H54 (cell line): ENCODE measurements at regions not wholly inside any gene's neighbourhood (a gene's known extent, or its start where the extent isn't known, plus 50 kb on each side); places are given as distances from the start of the nearest gene placed in this dataset.
"Not testable (repeated sequence)": the region's sequence is repeated elsewhere in the genome, so short reads cannot be mapped to it uniquely, and the experiment has no call there.

Experiments used
- DNase-seq: peaks from one replicate; pipeline ENCODE4 v3.0.0; 2011; ENCODE audit warnings: low spot score, mixed read lengths; ENCODE audit not compliant: insufficient read length
- FAIRE-seq: peaks from 3 replicates; lab custom pipeline; 2011; peaks lifted over from hg19 to GRCh38; lab: Jason Lieb, UNC
- POLR2A ChIP-seq: IDR thresholded peaks from 2 replicates; pipeline ENCODE4 v1.6.1; 2011; ENCODE audit warnings: low read depth, mild to moderate bottlenecking, low read length

DNA sequence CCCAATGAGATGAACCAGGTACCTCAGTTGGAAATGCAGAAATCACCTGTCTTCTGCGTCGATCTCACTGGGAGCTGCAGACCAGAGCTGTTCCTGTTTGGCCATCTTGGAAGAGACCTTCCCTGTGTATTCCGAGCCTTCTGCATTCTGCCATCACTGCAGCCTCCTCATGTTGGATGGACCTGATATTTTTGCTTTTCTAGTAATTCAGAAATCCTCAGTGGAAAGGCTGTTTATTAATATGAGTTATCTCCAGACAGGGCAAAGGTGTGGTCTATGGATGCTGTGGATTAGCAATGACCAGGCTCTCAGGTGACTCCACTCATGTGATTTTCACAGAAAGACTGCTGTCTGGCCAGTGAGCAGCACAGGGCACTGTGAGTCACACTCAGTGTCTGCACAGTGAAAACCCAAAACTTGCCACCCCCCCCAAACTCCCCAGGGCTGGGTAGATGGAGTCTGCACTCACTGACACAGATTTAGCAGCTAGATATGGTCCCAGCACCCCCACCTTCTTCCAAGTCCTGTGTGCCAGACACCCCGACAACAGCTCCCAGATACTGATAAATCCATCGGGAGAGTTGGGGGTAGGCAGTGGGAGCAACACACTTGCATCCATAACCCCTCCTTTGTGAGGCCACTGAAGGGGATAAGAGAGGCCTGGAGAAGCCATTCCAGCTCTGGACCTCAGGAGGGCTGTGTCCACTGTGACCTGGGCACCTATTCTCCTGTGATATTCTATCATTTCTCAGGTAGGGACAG, 75.2 kb upstream of the TOP3B start:
- FAIRE-seq (no peak), DNase-seq (no peak)
- no peak for TF ChIP-seq POLR2A

DNA sequence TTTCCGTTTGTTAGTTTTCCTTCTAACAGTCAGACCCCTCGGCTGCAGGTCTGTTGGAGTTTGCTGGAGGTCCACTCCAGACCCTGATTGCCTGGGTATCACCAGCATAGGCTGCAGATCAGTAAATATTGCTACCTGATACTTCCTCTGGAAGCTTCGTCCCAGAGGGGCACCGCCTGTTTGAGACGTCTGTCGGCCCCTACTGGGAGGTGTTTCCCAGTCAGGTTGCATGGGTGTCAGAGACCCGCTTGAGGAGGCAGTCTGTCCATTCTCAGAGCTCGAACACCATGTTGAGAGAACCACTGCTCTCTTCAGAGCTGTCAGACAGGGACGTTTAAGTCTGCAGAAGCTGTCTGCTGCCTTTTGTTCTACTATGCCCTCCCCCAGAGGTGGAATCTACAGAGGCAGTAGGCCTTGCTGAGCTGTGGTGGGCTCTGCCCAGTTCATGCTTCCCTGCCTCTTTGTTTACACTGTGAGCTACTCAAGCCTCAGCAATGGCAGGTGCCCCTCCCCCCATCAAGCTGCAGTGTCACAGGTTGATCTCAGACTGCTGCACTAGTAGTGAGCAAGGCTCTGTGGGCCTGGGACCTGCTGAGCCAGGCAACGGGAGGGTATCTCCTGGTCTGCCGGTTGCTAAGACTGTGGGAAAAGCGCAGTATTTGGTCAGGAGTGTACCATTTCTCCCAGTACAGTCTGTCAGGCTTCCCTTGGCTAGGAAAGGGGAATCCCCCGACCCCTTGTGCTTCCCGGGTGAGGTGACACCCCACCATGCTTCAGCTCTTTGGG, 74.4 kb upstream of the TOP3B start:
- DNase-seq, FAIRE-seq: not testable (repeated sequence)

DNA sequence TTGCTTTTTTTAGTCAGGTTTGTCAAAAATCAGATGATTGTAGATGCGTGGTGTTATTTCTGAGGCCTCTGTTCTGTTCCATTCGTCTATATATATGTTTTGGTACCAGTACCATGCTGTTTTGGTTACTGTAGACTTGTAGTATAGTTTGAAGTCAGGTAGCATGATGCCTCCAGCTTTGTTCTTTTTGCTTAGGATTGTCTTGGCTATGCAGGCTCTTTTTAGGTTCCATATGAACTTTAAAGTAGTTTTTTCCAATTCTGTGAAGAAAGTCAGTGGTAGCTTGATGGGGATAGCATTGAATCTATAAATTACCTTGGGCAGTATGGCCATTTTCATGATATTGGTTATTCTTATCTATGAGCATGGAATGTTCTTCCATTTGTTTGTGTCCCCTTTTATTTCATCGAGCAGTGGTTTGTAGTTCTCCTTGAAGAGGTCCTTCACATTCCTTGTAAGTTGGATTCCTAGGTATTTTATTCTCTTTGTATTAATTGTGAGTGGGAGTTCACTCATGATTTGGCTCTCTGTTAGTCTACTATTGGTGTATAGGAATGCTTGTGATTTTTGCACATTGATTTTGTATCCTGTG, 70.1 kb upstream of the TOP3B start:
- DNase-seq, FAIRE-seq: not testable (repeated sequence)

DNA sequence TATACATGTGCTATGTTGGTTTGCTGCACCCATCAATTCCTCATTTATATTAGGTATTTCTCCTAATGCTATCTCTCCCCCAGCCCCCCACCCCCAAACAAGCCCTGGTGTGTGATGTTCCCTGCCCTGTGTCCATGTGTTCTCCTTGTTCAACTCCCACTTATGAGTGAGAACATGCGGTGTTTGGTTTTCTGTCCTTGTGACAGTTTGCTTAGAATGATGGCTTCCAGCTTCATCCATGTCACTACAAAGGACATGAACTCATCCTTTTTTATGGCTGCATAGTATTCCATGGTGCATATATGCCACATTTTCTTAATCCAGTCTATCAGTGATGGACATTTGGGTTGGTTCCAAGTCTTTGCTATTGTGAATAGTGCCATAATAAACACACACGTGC, 68.4 kb upstream of the TOP3B start:
- not testable (repeated sequence) for FAIRE-seq, DNase-seq

DNA sequence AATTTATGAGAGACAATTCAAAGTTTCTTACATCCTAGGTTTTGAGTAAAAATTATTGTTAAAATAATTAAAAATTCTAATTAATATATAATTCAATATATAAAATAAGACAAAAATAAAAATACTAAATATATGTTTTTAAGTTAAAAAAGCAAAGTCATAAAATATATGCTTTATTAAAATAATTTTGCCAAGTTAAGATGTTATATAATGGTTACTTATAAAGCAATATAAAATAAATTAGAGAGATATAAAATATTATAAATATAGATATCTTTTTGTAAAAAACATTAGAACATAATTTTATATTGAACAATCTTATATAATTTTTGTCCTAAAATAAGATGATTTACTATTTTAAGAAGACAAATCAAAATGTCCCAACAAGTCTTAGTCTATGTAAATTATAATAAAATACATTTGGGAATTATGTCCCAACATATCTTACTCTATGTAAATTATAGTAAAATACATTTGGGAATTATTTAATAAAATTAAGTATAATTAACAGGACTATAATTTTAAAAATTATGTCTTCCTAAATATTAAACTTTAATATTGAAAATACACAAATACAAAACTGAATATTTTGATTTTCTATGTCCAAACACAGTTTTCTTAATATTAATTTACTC, 67.7 kb upstream of the TOP3B start:
- TF ChIP-seq POLR2A: no peak
- FAIRE-seq: no peak
- no peak for DNase-seq

DNA sequence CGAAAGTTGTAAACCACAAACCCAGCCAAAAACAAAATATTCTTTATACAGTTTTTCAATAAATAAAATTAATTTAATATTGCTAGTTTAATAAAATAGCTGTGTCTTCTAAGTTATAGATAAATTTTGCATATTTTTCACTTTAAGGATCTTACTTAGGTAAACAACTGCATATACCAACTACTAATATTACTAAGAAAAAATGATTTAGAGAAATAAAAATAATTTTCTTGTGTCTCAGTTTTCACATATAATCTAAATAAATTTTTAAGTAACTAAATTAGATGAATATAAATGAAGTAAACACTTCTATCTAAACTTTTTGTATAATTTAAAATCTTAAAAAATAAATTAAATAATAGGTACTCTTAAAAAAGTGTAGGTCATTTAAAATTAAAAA, 67.1 kb upstream of the TOP3B start:
- FAIRE-seq (no peak), DNase-seq (no peak)
- no peak for TF ChIP-seq POLR2A

DNA sequence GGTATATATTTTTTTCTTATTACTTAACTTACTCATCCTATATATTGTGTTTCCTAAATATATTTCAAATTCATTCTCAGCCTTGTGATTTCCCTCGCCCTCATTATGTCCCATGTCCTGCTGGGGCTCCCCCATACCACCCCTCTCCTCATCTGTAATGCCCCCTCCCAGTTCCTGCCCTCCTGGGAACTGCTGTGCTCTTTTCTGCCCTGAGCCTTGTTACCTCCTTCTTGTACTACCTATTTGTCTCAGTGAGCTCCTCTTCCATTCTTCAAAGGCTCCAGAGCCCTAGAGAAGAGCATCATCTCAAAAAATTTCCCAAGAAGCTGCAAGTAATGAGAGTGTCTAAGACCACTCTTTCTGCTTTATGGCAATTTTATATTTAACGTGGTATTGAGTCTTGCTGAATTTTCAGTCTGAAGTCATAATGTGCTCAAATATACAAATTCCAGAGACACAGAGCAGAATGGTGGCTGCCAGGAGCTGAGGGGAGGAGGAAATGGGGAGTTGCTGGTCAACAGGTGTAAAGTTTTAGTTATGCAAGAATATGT, 66.5 kb upstream of the TOP3B start:
- DNase-seq: no peak
- FAIRE-seq: no peak
- TF ChIP-seq POLR2A: no peak

DNA sequence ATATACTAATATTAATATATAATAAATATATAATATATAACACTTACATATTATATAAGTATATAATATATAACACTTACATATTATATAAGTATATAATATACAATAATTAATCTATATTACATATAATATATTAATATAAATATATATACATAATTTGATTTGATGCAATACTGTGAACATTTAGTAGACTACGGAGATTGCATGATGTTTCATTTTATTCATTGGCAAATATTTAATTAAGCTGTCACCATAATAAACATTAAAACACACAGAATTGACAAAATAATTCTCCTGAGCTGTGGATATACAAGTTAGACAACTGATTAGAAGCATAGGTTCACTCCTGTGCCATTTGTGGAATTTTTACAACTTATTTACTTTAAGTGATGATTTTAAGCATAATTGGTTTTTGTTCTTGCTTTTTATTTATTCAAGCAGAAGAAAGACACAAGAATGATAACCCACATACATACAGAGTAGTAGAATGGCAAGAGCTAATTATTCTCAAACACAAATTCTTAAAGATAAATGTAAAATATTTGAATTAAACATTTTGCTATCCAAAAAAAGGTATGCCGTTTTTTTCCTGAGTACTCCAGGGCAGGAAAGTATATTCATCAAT, 65.8 kb upstream of the TOP3B start:
- no peak for DNase-seq
- TF ChIP-seq POLR2A: no peak
- no peak for FAIRE-seq

DNA sequence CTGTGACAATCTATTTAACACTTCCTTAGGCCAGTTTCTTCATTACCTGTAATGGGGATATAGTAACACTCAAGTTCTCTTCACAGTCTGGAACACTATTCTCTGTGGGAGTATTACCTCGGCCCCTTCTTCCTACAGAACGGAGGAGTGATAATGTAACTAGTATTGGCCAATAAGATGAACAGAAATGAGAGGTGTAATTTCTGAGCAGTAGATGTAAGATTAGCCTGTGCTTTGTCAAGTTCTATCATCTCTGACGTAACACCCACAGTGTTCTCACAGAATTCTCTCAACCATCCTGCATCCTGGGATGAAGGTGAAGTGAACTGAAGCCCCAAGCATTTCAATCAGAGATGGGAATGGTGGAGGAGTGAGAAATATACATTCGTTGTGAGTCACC, 65.2 kb upstream of the TOP3B start:
- no peak for FAIRE-seq
- TF ChIP-seq POLR2A: no peak
- no peak for DNase-seq

DNA sequence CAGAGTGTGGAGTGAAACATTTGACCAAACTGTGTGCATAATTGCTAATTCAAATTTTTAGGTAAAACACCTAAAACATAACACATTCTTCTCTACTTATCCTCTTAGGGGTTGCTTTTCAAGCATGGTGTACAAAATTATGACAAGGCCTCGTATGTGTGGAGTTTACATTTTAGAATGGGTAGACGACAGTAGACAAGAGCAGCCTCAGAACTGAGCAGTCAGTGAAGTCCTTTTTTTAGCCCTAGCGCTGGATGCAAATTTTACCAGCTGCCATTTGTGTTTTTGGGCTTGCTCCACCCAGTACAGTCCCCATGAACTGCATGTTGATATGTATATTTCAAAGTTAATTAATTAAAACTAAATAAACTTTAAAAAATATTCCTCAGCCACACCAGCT, 64.7 kb upstream of the TOP3B start:
- no peak for DNase-seq
- FAIRE-seq: no peak
- no peak for TF ChIP-seq POLR2A

DNA sequence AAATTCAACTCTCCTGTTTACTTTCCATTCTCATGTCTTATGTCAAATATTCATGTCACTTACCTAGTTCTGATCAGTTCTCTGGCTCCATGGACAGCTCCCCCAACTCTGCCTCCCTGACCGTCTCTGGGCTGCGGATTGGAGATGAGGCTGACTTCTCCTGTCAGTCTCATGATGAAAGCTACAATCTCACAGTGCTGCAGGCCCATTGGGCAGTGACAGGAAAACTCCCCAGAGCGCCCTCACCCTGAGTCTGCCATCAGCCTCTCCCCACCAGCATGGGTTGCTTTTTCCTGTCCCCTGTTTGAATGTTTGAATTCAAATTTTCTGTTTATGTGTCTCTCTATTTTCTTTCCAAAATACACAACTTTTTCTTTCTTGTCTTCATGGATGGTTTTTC, 63.8 kb upstream of the TOP3B start:
- TF ChIP-seq POLR2A: no peak
- DNase-seq (no peak), FAIRE-seq (no peak)

DNA sequence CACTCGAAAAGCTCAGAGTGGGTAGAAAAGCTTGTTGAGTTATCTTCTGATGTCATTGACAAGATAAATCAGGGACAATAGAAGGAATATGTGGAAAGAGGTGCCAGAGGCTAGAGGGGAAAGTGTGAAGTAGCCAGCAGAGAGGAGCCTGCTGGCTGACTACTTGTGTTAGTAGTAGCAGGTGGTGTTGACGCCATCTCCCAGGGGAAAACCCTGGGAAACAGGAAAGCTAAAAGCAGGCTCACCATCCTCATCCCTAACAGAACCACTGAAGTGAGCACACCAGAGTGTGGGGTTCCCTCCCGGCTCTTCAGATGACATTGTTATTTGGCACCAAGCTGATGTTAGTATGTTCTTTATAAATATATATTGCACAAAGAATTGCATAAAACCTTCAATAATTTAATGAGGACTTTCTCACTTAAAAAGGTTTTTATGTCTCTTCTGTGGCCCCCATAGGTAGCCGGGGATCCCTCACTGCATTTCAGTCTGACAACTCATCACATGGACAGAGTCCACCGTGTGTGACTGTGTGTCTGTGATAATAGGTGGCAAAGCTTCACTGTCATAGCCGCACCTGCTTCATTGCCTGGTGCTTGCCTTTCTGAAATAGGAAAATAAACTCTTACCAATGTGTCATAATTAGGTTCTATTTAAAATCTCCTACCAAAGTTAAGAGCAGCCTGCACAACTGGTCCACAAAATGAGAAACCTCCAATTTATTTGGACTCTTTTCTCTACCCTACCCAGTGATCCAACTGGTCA, 63.2 kb upstream of the TOP3B start:
- no peak for FAIRE-seq
- no peak for DNase-seq
- TF ChIP-seq POLR2A: no peak

DNA sequence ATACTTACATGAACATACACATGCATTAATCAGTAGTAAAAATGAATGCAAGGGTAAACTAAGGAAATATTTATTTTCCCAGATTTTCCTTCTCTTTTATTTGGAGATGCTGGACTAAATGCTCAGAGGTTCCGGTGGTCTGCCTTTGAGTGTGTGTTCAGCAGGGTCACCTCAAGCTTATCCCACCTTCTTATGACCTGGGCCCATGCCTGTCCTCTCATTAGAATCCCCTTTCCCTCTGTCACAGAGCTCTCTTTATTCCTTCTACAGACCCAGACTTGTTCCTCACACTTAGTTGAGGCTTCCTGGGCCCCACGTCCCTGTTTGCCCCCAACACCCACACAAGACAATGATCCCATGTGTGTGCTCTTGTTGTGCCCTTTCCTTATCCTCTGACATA, 61.6 kb upstream of the TOP3B start:
- no peak for DNase-seq
- TF ChIP-seq POLR2A: no peak
- FAIRE-seq: no peak
